GM21723 (cell line): ENCODE measurements at regions not wholly inside any gene's neighbourhood (a gene's known extent, or its start where the extent isn't known, plus 50 kb on each side); places are given as distances from the start of the nearest gene placed in this dataset.

Experiments
- ATAC-seq: cut with Tn5 transposase; IDR thresholded peaks from one replicate; pipeline ENCODE4 v1.9.1; 2021; ENCODE audit warnings: mild to moderate bottlenecking, moderate library complexity; ENCODE audit not compliant: unreplicated experiment

DNA sequence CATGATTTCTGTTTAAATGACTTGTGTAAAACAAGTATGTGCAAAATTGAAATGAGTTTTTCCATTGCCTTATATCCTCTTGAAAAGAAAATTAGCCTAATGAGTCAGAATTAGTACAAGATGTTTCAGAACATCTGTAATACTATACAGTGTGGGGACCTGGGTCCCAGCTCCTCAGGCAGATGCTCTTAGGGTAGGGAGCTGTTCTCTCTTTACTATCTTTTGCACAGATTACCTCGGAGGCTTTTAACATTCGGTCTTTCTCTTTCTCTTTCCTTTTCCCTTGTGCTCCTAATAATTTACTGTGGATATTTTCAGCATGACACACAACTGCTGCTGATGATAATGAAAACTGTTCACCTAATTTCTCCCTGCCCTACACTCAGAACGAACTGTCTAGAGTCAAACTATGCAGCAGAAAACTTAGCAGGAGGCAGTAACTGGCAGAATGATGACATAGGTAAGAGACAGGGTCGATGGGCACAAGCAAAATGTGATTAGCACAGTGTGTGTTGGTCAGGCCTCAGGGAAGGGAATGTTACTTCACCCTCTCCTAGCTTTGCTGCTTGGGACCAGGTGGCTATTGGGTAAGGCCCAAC lies 455.3 kb downstream of the PDHA2 start:
- ATAC-seq, result no peak

DNA sequence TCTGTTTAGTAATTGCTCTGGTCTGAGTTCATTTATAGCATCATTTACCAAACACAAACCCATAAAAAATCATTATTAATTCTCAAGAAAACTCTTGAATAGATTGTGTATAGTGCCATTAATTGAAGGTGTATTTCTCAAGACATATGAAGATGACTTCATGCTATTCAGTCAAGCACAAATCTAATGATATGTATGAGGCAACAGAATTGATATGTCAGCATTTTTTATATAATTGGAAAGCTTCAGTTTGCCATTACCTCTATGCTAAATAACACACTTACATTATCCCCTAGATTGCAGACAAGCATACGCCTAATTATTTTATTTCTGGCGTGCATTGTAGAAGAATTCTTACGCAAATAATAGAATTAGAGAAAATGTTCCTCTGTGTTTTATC lies 461.8 kb downstream of the PDHA2 start:
- no peak for ATAC-seq

DNA sequence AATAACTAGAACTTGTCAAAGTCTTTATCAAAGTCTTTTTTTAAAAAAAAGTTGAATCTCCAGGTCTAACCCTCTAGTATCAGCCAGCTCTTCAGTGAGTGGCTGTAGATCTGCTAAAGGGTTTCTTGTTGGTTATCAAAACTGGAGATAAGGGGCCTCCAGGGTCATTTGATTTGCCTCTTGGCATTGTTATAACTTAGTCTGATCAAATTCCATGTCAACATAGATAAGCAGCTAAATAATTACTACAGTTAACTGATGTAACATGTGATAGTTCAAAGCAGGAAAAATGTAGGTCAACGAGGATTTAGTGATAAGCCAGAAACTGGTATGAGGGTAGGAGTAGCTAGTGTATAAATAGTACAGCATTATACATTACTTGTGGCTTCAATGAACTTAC lies 465.1 kb downstream of the PDHA2 start:
- no peak for ATAC-seq

DNA sequence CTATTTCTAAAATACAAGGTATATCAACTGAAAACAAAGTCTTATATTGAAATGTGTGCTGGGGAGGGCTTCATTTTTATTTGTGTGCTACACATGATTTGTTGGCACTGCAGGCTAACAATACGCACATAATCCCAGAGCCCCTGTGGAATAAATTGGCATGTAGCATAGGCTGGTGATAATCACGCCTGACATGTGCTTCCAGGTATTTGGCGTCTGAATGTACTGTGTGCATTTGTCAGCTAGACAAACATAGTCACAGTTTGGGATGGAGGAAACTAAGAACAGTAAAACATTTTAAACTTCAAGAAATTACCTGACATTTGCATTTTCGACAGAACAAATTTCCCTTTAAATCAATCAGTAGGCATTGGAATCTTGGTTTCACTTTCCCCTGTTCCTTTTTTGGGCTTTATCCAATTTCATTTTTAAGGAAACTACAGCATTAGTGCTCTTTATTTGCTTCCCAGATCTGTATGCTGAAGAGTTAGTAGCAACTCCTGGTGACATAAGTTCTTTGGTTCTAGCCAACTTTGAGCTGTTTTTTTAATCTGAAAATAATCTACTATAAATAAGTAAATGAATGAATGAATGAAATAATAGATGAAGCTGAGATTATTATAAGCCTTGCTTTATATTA lies 472.3 kb downstream of the PDHA2 start:
- ATAC-seq, result no peak

DNA sequence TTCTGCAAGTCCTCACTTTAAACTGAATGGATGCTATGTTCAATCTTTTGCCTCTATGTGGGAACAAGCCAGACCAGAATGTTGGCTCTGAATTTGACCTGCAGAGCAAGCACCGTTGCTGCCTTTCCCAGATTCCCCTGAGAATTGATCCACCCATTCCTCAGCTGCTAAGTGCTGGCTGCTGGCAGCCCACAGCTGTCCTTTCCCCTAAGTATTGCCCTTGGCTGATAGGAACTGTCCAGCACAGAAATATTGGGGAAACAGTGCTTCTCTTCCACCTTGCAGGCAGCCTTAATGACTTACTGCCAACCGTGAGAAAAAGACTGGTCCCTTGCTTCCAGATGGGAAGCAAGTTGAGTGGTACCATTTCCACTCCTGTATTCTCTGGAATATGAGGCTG lies 475.9 kb downstream of the PDHA2 start:
- no peak for ATAC-seq

DNA sequence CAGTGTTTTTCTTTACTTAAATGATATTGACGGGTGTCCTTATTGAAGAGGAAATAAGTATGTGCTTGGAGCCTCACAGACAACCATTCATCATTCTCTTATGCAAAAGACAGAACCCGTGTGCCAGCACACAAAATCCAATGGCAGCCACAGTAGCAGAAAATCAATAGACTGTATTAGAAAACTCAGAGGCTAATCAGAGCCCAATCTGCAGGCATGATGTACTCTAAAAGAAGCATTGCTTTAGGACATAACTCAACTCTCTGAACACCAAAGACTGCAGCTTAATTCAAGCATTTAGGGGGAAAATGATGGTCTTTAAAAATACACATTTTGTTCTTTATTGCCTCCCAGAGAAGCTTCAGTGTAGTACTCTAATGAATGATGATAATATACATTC lies 476.9 kb downstream of the PDHA2 start:
- no peak for ATAC-seq

DNA sequence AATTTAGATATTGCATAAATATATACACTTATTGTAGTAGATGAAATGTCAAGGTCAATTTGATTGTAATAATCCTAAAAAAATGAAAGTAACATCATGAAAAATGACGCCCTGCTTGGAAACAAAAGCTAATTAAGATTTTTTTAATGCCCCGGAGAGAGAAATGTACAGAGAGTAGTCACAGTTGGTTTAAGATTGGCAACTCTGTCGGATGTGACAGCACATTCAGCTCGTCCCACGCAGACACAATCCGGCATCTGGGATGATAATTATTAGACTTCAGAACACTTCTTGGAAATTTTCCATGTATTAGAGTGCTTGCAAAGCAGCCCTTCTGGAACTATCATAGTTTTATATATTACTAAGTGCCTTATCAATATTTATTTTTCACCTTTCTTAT lies 478.0 kb downstream of the PDHA2 start:
- ATAC-seq, result no peak

DNA sequence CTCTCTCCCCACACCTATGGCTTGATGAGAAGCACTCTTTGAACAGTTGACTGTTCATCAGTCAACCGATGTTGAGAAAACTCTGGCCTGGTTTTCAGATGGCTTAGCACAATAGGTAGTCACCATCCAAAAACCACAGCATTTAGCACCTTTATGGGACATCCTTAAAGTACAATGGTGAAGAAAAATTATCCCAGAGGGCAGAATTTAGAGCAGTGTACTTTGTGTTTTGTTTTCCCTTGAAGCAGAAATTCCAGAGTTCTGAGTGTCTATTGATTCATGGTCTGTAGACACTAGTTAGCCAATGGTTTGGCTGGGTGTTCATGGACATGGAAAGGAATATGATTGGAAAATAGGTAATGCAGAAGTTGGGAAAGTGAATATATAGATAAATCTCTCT lies 487.0 kb downstream of the PDHA2 start:
- ATAC-seq, result no peak

DNA sequence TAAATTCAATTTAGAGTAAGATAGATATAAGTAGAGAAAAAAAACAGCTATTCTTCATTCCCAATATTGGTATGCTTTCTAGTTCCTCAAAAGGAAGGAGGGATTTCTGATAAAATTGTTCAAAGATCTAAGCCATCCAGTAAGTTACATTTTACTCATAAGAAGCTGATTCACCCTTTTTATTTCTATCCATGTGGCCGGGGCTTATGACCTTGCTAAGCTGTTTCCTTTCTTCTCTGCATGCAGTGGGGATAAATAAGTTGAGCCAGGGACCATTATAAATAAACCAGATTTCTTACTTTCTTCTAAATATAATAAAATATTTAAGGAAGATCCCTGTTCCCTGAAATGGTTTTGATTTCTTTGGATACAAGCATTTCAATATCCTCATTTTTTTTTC lies 502.3 kb downstream of the PDHA2 start:
- ATAC-seq, result no peak

DNA sequence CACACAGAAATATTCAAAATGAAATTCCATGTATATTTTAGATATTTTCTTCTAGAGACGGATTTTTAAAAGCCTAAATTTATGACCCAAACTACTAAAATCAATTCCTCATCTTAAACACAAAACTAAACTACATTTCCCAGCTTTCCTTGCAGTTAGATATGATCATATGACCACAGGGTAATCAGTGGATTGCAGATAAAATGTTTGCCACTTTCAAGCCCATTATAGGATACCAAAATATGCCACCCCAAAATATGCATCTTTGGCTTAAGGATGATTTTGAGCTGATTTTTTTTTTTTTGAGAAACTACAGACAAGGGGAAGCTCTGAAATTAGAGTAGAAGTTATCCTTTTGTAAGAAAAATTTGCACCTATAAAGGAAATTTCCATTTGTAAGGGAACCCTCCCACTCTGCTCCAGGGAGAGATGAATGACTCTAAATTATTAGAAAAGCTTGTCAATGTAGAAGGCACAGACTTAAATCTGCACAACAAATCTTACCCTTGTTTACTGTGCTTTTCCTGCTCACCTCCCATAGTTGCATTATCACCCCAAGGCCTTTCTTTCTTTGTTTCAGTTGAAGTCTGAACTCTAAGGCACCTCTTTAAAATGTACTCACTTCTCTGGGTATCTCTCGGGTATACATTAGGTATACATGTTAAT lies 503.0 kb downstream of the PDHA2 start:
- no peak for ATAC-seq

DNA sequence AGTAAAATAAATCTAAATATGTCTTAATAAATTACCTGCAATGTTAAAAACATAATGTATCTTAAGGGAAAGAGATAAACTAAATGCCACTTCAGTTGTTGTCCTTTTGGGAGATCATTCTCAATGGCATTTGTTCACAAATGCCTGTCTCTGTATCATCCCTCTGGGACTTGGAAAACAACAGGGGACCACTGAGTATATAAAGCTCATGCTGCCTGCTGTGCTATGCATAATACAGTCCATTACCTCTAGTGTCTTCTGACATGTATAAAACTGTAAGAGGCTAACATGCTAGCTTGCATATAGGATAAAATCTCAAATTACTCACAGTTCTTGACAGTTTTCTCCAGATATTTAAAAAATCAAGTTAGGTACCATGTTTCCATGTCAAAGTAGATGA lies 503.9 kb downstream of the PDHA2 start:
- no peak for ATAC-seq

DNA sequence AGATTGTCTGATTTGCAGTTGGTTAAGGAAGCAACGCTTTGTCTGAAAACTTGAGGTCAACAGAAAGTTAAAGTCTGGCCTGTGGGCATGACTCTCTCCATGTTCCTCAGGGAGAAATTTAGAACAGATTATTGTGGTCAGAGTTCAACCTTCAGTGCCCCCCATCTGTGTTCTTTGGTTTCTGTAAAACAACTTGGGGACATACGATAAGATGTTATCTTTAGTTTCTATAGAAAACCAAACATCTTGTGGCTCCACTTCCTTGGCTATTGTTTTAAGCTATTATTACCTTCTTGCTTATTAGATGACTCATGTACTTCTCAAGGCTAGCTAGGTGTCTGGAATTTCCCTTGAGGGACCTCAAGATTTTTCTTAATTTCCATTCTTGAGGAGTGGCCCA lies 507.7 kb downstream of the PDHA2 start:
- ATAC-seq, result no peak

DNA sequence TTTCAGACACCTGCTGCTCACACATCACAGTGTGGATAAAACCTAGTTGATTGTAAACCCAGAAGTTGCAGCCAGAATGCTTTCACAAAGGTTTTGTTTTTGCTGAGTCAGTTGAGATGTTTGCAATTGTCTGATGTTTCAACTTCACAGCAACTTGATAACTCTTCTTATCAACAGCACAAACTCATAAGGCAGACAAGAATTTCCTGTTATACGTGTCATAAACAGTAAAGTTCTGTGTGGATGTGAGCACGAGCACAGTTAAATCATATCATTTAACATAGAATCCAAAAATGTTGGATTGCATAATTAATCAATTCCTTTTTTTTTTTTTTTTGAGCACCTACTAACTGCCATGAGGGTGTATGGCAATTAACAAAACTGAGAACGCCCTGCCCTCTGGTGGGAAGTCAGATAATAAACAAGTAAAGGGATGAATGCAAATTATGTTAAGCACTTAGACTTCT lies 512.2 kb downstream of the PDHA2 start:
- ATAC-seq, result no peak

DNA sequence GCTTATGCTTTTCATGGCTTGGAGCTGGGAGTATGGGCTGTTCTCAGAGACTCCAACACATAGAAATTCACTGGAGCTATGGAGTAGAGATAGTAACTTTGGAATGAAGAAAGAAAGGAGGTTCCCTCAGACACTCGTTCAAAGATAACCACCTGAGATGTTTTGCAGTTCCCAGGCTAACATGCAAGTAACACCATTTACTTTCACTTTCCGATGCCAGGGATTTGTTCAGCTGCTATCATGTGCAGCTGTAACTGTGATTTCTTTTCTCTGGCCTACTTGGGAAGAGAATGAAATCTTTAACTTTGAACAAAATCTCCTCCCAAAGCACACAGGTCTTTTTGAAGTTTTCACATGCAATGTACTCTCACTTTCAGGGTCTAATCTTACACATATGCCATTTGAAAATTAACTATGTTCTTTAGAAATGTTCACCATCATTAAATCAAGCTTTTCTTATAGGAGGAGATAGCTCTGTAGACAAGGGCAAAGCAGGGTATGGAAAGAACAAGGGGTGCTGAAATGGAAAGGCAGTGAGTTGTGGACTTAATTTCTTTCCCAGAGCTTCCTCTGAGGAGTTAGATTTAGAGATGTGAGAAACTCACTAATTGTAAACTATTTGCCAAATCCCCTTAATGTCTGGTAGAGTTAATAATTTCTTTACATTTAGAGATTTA lies 514.3 kb downstream of the PDHA2 start:
- no peak for ATAC-seq

DNA sequence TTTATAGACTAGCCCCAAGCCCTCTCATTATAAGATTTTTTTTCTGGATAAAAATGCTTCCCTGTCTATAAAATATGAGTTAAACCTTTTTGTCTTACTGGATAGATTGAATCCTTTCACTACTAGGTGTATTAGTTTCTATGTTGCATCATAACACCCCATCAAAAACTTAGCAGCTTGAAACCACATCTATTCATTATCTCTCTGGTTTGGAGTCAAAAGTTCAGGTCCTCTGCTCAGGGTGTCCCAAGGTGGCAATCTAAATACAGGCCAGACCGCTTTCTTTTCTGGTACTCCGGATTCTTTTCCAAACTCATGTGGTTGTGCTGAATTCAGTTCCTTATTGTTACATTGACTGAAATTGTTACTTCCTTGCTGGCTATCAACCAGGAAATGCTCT lies 515.5 kb downstream of the PDHA2 start:
- no peak for ATAC-seq

DNA sequence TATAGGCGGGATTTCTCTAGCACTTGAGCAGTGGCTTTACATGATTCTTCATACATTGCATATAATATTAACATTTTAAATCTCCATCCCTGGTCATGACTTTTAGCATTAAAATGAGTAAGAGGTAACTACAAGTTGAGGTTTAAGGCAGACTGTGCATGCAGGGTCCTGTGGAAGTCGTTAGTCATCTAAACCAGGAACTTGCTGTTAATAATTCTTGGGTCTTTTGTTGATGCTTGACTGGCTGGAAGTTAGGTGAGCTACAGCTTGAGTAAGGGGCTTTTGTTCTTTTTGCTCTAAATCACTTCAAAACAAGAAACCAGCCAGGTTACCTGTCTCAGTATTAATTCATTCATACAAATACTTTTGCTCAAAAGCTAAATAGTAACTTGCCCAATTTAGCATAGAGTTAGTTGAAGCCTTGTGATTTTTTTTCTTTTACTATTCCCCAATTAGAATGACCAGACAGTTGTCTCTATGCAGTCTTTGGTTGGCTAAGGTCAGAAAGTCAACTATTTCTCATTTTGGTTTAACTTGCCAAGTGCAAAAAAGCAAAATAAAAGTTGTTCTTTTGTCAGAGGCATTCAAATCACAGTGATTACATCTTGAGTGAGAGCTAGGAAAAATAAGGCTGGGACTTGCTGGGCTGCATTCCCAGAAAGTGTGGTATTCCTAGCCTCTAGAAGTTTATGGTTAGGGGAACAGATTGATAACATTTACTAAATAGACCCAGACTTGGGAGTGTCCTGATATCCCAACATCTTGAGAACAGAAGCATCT lies 516.9 kb downstream of the PDHA2 start:
- no peak for ATAC-seq

DNA sequence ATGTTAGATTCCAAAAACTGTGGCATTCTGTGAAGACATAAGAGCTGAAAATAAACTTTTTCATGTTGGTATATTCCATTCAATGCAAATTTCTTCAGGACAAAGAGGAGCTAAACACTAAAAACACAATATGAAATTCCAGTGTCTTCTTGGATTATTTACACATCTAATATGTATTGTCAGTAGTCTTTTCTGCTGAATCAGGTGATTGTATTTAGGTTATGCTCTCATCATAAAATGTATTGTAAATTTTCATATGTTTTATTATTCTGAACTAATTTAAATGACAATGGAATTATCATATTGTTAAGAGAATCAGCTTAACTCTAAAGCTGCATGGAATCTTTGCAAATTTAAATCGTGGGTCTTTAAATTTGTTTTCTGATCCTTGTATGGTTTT lies 526.7 kb downstream of the PDHA2 start:
- no peak for ATAC-seq

DNA sequence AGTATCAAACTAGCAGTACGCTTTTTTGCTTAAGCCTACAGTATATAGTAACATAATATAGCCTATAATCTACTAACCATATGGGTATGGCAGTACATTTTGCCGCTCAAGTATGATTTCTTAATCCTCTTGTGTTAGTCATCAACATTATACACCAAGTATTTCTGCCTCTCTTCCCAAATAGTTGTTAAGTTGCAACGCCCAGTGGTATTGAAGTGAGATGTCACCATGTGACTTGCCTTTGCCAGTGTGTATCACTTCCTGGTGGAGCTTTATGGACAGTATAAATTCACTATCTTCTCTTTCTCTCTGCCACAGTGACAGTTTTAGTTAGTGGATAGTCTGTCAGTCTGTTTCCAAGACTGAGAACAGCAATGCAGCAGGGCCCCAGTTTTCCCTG lies 535.5 kb downstream of the PDHA2 start:
- no peak for ATAC-seq

DNA sequence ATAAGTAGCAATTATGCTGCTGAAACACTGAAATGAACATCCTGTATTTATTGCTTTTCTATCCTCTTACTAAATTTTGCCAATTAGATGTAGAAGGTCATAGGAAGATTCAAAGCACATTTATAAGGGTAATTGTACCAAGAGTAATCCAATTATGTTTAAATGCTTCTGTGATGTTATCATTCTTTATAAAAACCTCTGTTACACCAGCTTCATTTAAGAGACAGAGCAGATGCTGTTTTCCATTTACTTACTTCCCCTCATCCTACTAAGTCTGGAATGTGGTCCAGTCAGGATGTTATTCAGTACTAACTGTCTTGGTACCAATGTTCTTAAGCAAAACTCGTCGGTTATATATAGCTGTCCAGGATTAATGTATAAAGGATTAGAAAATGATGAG lies 539.6 kb downstream of the PDHA2 start:
- no peak for ATAC-seq

DNA sequence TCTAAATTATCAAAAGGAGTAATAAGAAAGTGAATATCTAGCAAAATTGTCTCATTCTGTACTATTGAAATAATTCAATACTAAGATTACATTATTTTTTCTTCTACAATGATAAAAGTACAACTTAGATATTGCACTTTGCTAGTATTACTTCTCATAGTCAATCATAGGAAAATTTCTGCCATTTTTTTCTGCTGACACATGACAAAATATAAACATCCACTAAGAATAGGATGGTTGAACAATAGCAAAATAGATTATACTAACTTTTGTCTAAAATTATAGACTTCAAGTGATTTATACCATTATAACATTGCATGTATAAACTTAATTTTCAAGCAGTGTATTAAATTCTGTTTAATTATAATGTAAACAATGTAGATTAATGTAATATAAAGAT lies 540.2 kb downstream of the PDHA2 start:
- no peak for ATAC-seq

DNA sequence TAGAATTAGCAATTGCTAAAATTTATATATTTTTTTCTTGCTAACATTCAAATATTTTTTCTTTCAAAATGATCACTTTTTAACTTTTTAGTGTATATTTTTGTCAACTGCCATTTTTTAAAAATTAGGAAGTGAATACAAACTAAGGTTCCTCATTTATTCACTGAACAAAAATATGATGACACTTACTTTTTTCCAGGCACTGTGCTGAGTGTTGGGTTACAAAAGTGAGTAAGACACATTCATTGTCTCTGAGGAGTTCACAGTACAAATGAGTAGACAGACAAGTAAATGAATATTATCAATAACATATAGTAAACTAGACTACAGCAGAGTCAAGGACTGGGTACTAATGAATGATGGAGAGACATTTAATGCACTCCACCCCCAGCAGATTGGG lies 543.5 kb downstream of the PDHA2 start:
- ATAC-seq, result no peak
